A172 (cell line): ENCODE measurements at regions not wholly inside any gene's neighbourhood (a gene's known extent, or its start where the extent isn't known, plus 50 kb on each side); places are given as distances from the start of the nearest gene placed in this dataset.

ENCODE experiments used
- DNase-seq: peaks from one replicate; pipeline ENCODE4 v3.0.0-alpha.2; 2015; ENCODE audit warnings: low spot score

GRCh38 chr7:32264702-32265284 lies 194.6 kb upstream of the PDE1C start:
- DNase-seq, result no peak

GRCh38 chr7:32263611-32264010 lies 193.4 kb upstream of the PDE1C start:
- DNase-seq, result no peak

GRCh38 chr7:32262315-32262714 lies 192.1 kb upstream of the PDE1C start:
- no peak for DNase-seq

GRCh38 chr7:32259931-32260596 lies 189.9 kb upstream of the PDE1C start:
- DNase-seq, result no peak

GRCh38 chr7:32258265-32258664 lies 188.1 kb upstream of the PDE1C start:
- DNase-seq, result no peak

GRCh38 chr7:32257621-32258020 lies 187.4 kb upstream of the PDE1C start:
- no peak for DNase-seq

GRCh38 chr7:32256811-32257210 lies 186.6 kb upstream of the PDE1C start:
- DNase-seq, result no peak

GRCh38 chr7:32256376-32256775 lies 186.2 kb upstream of the PDE1C start:
- DNase-seq, result no peak

GRCh38 chr7:32255036-32255435 lies 184.8 kb upstream of the PDE1C start:
- no peak for DNase-seq

- no peak for DNase-seq
These were observed 183.1 kb upstream of the PDE1C start for GRCh38 chr7:32253299-32253698.

- DNase-seq, result no peak
These were observed 181.5 kb upstream of the PDE1C start for GRCh38 chr7:32251659-32252058.

GRCh38 chr7:32250471-32251260 lies 180.5 kb upstream of the PDE1C start:
- no peak for DNase-seq

GRCh38 chr7:32250003-32250402 lies 179.8 kb upstream of the PDE1C start:
- no peak for DNase-seq

GRCh38 chr7:32248522-32248921 lies 178.3 kb upstream of the PDE1C start:
- DNase-seq, result no peak

- no peak for DNase-seq
These were observed 174.7 kb upstream of the PDE1C start for GRCh38 chr7:32244806-32245345.

GRCh38 chr7:32243687-32244290 lies 173.6 kb upstream of the PDE1C start:
- no peak for DNase-seq

GRCh38 chr7:32242436-32242835 lies 172.2 kb upstream of the PDE1C start:
- no peak for DNase-seq

GRCh38 chr7:32241636-32242035 lies 171.4 kb upstream of the PDE1C start:
- DNase-seq, result no peak

GRCh38 chr7:32239764-32240163 lies 169.6 kb upstream of the PDE1C start:
- no peak for DNase-seq

- no peak for DNase-seq
These were observed 158.4 kb upstream of the PDE1C start for GRCh38 chr7:32228601-32229000.

- no peak for DNase-seq
These were observed 157.5 kb upstream of the PDE1C start for GRCh38 chr7:32227746-32228145.

GRCh38 chr7:32224276-32224675 lies 154.1 kb upstream of the PDE1C start:
- no peak for DNase-seq
